Heart left ventricle (tissue), 13 donors: ENCODE measurements at regions not wholly inside any gene's neighbourhood (a gene's known extent, or its start where the extent isn't known, plus 50 kb on each side); places are given as distances from the start of the nearest gene placed in this dataset.

Experiments used
- POLR2A ChIP-seq, 2 donors: fragments of 450-650 bp; IDR thresholded peaks; one replicate each; pipeline ENCODE4 v1.6.1; 2017; ENCODE audit warnings: antibody characterized with exemption in 2 of 2, mild to moderate bottlenecking in 2 of 2, moderate library complexity in 2 of 2
- TF ChIP-seq, protein P1 (sequence below), 12 donors: fragments of 200-600 bp; sonication (generic) in 4 of 12; IDR thresholded peaks; one replicate each; pipeline versions ENCODE4 v1.5.0 to v1.8.0; 2018 to 2022; ENCODE audit warnings: antibody characterized with exemption in 12 of 12, mild to moderate bottlenecking in 5 of 12
- donor health status: ischemic (EF 13 %, LVEDD 7.1; RV severe dilation, severe dysfunction).
- donor health status: DM: no; HTN: yes; CAD: no.
- donor health status: DM: no; HTN: no; CAD: no.
- donor health status: ischemic (EF 25% LVEDD 6.9; RV normal size, moderate dysfunction).
- donor health status: ischemic (EF 25% LVEDD 5.7; RV mildly dilated, moderate dysfunction).
- donor health status: ischemic (EF 35%, LVEDD 5.7; RV mildly dilated, moderate dysfunction).
- donor health status: nonischemic (EF 11% LVEDD 7.7; RV severe dilation, severe dysfunction).
- donor health status: DM: yes; HTN: yes; CAD: no.
- donor health status: PGD.
- donor health status: ischemic (EF 29% LVEDD 5.4; RV normal size, mild dysfunction).
- donor health status: nonischemic (EF 23%, LVEDD 6.1; RV moderate dilation, normal function).

DNA sequence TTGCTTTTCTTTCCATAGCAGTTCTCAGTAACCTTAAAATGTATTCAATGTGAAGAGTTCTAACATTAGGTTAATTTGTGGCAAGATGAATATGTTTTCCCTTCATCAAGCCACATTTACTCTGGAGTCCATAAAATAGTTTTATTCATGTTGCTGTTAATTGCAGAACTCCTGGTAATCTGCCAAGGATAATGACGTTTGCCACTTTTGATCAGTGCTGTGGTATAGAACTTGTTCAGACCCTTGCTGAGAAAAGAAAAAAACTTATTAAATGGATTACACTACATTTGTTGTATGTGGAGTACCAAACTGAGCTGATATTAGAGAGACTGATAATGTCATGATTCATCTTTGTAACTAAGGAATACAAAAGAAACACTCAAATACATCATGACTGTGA, 212.4 kb upstream of the DMAC1 start:
- TF ChIP-seq, protein P1, sequence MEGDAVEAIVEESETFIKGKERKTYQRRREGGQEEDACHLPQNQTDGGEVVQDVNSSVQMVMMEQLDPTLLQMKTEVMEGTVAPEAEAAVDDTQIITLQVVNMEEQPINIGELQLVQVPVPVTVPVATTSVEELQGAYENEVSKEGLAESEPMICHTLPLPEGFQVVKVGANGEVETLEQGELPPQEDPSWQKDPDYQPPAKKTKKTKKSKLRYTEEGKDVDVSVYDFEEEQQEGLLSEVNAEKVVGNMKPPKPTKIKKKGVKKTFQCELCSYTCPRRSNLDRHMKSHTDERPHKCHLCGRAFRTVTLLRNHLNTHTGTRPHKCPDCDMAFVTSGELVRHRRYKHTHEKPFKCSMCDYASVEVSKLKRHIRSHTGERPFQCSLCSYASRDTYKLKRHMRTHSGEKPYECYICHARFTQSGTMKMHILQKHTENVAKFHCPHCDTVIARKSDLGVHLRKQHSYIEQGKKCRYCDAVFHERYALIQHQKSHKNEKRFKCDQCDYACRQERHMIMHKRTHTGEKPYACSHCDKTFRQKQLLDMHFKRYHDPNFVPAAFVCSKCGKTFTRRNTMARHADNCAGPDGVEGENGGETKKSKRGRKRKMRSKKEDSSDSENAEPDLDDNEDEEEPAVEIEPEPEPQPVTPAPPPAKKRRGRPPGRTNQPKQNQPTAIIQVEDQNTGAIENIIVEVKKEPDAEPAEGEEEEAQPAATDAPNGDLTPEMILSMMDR (IDR thresholded peaks at IDR 0.05): no peak
- no peak for TF ChIP-seq POLR2A (IDR thresholded peaks at IDR 0.05)
